H54 (cell line): ENCODE measurements at regions not wholly inside any gene's neighbourhood (a gene's known extent, or its start where the extent isn't known, plus 50 kb on each side); places are given as distances from the start of the nearest gene placed in this dataset.
"Not testable (repeated sequence)": the region's sequence is repeated elsewhere in the genome, so short reads cannot be mapped to it uniquely, and the experiment has no call there.

Source experiments
- DNase-seq: peaks from one replicate; pipeline ENCODE4 v3.0.0; 2011; ENCODE audit warnings: low spot score, mixed read lengths; ENCODE audit not compliant: insufficient read length
- FAIRE-seq: peaks from 3 replicates; lab custom pipeline; 2011; peaks lifted over from hg19 to GRCh38; lab: Jason Lieb, UNC
- POLR2A ChIP-seq: IDR thresholded peaks from 2 replicates; pipeline ENCODE4 v1.6.1; 2011; ENCODE audit warnings: low read depth, mild to moderate bottlenecking, low read length

DNA sequence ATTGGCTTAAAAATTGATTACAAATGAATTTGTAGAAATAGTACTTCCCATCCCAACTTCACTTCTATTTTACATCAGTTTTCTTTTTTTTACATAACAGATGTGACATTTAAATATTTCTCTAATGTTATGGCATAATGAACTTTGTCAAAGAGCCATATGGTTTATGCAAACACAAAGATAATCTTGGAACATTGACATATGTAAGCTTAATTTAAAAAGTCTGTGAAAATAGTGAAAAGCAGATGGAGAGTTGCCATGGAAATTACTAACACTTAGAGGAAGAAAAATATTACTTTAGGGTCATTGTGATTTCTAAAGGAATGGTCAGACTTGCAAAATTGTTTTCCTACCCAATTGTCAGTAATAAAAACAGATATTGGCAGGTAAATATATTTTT, 232.4 kb downstream of the AEBP2 start:
- no peak for DNase-seq
- no peak for TF ChIP-seq POLR2A
- no peak for FAIRE-seq

DNA sequence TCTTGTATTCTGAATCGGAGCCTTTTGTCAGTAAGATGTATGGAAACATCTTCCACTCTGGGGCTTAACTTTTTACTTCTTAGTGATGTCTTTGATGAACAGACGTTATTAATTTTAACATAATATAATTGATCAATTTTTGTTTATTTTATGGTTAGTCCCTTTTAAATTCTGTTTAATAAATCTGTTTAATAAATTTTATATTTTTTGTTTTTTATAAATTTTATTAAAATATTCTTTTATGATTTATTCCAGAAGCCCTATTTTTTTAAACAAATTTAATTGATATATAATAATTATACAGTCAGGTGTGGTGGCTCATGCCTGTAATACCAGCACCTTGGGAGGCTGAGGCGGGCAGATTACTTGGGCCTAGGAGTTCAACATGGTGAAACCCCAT, 235.1 kb downstream of the AEBP2 start:
- no peak for TF ChIP-seq POLR2A
- FAIRE-seq (no peak), DNase-seq (no peak)

DNA sequence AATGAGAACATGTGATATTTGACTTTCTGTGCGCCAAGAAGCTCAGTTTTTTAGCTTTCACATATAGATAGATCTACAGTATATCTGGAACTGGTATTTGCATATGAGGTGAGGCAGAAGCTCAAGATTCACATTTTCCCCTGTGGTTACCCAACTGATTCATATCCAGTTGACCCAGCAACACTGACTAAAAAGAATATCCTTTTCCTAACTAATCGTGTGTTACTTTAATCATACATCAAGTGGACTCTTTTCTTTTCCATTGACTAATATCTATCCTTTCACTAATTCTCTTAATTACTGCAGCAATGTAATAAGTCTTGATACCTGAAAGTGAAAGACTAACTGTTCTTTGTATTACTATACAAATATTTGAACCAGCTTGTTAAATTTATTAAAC, 236.1 kb downstream of the AEBP2 start:
- no peak for FAIRE-seq
- no peak for TF ChIP-seq POLR2A
- DNase-seq = no peak

DNA sequence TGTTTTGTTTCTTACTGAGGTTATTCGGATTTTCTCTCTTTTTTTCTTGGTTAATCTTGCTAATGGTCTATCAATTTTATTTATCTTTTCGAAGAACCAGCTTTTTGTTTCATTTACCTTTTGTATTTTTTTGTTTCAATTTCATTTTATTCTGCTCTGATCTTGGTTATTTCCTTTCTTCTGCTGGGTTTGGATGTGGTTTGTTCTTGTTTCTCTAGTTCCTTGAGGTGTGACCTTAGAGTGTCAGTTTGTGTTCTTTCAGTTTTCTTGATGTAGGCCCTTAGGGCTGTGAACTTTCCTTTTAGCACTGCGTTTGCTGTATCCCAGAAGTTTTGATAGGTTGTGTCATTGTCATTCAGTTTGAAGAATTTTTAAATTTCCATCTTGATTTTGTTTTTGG, 239.2 kb downstream of the AEBP2 start:
- FAIRE-seq, DNase-seq: not testable (repeated sequence)

DNA sequence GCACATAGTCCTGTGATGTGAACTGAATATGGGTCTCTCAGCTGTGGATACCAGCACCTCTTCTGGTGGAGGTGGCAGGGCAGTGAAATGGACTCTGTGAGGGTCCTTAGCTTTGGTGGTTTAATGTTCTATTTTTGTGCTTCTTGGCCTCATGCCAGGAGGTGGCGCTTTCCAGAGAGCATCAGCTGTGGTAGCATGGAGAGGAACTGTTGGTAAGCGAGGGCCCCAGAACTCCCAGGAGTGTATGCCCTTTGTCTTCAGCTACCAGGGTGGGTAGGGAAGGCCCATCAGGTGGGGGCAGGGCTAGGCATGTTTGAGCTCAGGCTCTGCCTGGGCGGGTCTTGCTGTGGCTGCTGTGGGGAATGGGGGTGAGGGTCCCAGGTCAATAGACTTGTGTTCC, 241.7 kb downstream of the AEBP2 start:
- no peak for TF ChIP-seq POLR2A
- DNase-seq = no peak
- FAIRE-seq = no peak

DNA sequence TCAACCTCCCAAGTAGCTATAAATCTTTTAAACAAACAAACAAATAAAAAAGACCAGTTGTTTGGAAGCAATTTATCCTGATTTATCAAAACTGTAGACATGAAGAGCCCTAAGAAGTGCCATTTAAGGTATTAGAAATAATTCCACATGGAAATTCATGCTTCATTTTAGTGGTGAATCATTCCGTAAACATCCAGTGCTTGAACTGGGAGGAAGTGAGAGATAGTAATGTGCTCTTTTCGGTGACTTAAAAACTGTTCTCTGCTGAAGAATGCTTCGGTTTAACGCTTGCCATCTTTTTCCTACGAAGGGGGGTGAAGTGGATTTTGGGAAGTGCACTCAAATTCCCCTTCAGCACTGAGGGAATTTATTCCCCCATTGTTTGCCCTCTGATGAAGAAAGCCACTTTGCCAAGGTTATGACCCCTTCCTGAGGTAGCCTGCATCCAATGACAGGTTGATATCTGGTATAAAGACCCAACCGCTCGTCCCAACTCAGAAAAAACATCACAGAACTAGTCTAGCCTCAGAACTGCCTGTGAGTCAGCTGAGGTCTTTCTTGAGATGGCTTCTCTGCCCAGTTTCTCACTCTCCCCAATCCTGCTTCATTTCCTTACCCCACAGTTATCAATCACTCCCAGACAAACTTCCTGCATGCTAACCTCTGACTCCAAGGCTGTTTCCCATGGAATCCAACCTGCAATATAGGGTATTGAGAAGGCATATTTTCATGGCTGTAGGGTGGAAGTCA, 244.1 kb downstream of the AEBP2 start:
- no peak for TF ChIP-seq POLR2A
- DNase-seq = peak; percentile 22
- FAIRE-seq = peak; percentile 92

DNA sequence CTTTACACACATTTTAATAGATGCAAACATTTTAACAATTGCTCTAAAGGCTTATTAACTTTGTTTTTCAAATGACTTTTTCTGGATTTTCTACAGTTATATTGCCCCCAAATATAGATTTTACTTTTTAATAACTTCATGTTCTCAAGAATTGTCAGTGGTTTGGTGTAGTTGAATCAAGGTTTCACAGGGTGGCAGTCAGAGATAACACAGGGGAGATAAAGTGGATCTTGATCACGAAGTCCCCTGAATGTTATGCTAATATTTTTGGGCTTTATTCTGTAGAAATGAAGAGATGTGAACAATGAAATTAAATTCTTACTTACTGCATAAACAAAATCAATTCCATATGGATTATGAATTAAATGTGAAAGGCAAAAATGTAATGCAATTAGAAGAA, 248.1 kb downstream of the AEBP2 start:
- FAIRE-seq (no peak), DNase-seq (no peak)
- TF ChIP-seq POLR2A = no peak

DNA sequence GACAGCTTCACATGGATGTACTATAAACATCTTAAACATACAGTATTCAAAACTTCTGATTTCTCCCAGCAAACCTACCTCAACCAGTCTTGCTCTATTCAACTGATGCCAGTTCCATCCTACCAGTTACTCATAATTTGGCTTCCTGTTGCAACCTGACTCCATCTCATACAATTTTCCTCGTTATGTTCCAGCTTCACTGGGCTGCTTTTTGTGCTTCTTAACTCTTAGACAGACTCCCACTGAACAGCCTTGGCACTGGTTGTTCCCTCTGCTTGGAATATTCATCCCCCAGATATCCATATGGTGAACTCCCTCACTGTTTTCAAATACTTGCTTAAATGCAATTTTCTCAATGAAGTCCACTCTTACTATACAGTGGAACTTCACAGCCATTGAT, 249.2 kb downstream of the AEBP2 start:
- DNase-seq = no peak
- FAIRE-seq = no peak
- no peak for TF ChIP-seq POLR2A

DNA sequence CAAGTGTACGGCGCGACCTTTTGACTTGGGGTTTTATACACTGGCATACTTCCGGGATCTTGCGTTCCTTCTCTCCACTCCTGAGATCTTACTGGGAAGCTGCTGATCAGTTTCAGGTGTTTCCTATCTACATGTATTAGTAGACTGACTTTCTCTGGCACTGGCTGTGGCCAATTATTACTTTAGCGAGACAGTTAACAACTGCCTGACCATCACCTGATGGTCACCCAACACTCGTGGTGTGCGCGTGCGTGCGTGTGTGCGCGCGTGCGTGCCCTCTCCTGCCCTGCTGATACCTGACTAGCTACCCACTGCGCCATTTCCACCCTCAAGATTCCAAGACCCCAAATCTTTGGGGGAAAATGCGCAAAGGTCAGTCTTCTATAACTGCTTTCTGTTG, 249.9 kb downstream of the AEBP2 start:
- TF ChIP-seq POLR2A = no peak
- FAIRE-seq (no peak), DNase-seq (no peak)

DNA sequence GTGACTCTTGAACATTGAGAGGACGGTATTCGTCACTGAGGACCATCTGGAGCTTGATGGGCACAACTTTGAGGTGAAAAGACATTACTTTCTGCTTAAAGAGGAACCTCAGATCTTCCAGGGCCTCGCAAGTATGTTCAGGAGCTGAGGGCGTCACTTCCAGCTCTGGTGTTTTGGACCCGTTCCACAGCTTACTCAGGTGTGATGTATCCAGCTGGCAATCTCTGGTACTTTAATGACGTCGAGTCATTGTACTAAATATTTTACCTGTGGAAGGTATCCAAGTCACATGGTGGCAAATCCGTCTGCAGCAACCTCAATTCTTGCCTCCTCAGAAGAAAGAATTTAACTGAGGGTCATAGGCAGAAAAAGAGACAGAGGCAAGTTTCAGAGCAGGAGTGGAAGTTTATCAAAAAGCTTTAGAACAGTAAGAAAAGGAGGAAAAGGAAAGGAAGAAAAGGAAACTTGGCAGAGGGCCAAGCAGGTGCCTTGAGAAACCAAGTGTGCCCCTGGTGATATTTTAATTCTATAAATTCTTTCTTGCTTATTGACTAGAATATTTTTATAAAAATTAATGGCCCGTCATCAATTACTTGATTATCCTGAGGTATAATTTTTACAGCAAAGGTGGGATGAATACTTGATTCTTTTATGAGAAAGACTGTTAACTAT, 250.6 kb downstream of the AEBP2 start:
- no peak for FAIRE-seq
- no peak for TF ChIP-seq POLR2A
- no peak for DNase-seq

DNA sequence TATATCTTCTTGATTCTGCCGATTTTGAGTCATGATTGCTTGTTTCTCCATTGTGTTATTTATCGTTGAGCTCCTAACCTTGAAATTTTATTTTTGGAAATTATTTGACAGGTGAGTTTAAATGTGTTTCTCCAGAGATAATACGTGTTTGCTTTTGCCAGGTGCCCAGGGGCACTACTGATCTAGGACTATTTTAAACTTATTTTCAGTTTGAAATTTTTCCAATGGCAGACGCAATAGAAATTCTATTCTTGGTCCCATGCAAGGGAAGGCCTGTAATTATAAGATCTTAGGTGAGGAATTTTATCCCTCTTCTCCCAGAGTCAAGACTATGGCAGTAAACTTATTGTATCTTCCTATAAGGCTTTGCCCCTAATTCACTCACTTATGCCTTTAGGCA, 252.8 kb downstream of the AEBP2 start:
- no peak for FAIRE-seq
- no peak for TF ChIP-seq POLR2A
- DNase-seq = no peak

DNA sequence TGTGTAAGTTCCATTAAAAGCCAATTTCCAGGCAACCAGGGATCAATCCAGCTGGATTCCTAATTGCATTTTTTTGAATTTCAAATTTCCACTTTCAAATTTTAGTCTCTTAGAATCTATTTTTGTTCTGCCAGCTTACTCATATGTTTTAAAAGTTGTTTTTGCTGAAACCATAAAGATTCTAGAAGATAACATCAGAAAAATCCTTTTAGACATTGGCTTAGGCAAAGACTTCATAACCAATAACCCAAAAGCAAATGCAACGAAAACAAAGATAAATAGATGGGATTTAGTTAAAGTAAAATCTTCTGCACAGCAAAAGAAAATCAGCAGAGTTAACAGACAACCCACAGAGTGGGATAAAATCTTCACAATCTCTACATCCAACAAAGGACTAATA, 253.3 kb downstream of the AEBP2 start:
- FAIRE-seq (no peak), DNase-seq (no peak)
- no peak for TF ChIP-seq POLR2A

DNA sequence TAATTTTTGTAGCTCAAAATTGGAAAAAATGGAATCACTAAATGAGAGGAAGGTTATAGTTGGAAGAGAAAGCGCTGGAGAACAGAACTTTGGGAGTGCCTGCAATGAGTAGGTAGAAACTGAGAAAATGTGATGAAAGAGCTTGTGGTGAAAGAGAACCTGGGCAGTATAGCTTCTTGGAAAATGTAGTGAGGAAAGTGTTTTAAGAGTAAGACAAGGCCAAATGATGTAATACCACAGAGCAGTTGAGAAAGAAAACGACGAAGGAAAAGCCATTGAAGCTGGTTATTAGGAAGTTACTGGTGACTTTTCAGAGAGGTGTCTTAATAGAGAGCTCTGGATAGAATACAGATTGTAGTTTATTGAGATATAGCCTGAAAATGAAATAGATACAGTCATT, 255.3 kb downstream of the AEBP2 start:
- DNase-seq = no peak
- FAIRE-seq = no peak
- no peak for TF ChIP-seq POLR2A

DNA sequence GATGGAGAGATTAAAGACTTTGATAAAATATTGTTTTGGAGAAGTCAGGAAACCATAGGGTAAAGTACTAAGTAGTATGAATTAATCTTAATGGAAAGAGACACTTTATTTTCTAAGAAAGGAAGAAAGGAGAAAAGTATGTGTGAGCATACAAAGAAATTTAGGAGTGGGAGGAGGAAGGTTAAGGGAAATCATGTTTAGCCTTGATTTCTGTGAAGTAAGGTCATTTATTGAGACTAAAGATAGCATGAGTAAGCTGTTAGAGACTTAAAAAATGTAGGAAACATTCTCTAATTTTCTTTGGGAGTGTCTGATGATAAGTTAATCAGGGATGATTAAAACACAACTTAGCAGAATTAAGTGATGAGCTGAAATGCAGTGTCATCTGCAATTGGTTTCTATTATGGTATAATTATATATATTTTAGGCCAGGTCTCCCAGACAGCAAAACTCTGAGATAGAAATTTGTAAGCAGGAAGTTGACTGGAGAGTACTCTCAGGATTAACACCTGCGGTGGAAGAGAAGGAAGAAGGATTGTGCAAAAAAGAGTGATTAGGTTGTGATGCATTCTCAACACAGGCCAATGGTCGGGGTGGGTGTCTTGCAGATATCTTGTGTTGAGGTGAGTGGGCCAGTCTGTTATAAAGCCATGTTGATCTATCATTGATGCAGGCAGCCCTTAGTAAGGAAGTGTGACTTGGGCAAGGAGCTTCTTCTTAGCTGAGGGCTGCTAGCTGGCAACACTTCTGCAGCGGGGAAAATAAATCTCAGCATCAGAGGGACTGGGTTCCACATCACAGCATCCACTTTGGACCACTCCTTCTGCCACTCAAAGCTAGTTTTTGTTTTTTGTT, 256.2 kb downstream of the AEBP2 start:
- TF ChIP-seq POLR2A = no peak
- DNase-seq = no peak
- FAIRE-seq = no peak

DNA sequence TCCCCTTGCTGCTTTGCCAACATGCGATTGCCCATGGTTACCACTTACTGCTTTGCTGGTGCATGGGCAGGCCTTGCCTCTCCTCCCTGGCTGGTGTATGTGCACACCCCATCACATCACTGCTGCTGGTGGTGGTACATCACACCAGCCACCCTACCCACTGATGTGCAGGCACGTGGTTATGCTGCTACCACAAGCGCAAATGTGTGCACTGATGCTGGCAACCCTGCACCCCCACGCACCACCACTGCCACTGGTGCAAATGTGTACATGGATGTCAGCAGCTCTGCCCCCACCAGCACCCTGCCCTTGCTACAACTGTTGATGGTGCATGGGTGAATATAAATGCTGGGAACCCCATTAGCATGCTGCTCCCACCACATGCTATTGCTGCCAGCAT, 261.7 kb downstream of the AEBP2 start:
- TF ChIP-seq POLR2A = no peak
- DNase-seq (no peak), FAIRE-seq (no peak)
